Osteoblast (primary cell): ENCODE measurements at regions not wholly inside any gene's neighbourhood (a gene's known extent, or its start where the extent isn't known, plus 50 kb on each side); places are given as distances from the start of the nearest gene placed in this dataset.

Source experiments
- DNase-seq: peaks from one replicate; pipeline ENCODE4 v3.0.0; 2011; ENCODE audit warnings: low spot score, mixed read lengths; ENCODE audit not compliant: insufficient read length; ENCODE audit errors: missing footprints
- H2AFZ ChIP-seq: 2 replicates; pipeline ENCODE4 v1.6.0; 2011; ENCODE audit warnings: mild to moderate bottlenecking, low read length
- H3K27ac ChIP-seq: 2 replicates; pipeline ENCODE4 v1.5.1; 2011; ENCODE audit warnings: mild to moderate bottlenecking, low read depth, low read length, moderate library complexity
- H3K27me3 ChIP-seq: 2 replicates; pipeline ENCODE4 v1.6.0; 2012; ENCODE audit warnings: mild to moderate bottlenecking, control low read depth, inconsistent platforms, low read length, moderate library complexity; ENCODE audit not compliant: insufficient read depth
- H3K36me3 ChIP-seq: 2 replicates; pipeline ENCODE4 v1.5.1; 2011; ENCODE audit warnings: mild to moderate bottlenecking, low read length, control low read depth, moderate library complexity; ENCODE audit not compliant: insufficient read depth
- H3K4me1 ChIP-seq: 2 replicates; pipeline ENCODE4 v1.5.1; 2011; ENCODE audit warnings: mild to moderate bottlenecking, low read length, control low read depth, moderate library complexity; ENCODE audit not compliant: insufficient read depth
- H3K4me2 ChIP-seq: 2 replicates; pipeline ENCODE4 v1.6.0; 2011; ENCODE audit warnings: mild to moderate bottlenecking, low read length; ENCODE audit not compliant: insufficient read depth
- H3K4me3 ChIP-seq: fragments of 200-600 bp; sonication (generic); 3 replicates; pipeline ENCODE4 v1.5.1; 2012; ENCODE audit warnings: mild to moderate bottlenecking, low read length, inconsistent platforms; ENCODE audit not compliant: insufficient read depth
- H3K79me2 ChIP-seq: 2 replicates; pipeline ENCODE4 v1.6.0; 2012; ENCODE audit warnings: mild to moderate bottlenecking, low read length, control low read depth, inconsistent platforms; ENCODE audit not compliant: insufficient read depth
- H3K9me3 ChIP-seq: 2 replicates; pipeline ENCODE4 v1.5.1; 2011; ENCODE audit warnings: low read depth, low read length, control low read depth
- H4K20me1 ChIP-seq: 2 replicates; pipeline ENCODE4 v1.6.0; 2012; ENCODE audit warnings: mild to moderate bottlenecking, low read length, control low read depth; ENCODE audit not compliant: insufficient read depth
- CTCF ChIP-seq: IDR thresholded peaks from 2 replicates; pipeline ENCODE4 v1.5.1; 2011; ENCODE audit warnings: mild to moderate bottlenecking, low read depth, low read length, moderate library complexity; ENCODE audit errors: extremely low read depth

GRCh38 chr2:22729466-22729865 lies 655.5 kb upstream of the KLHL29 start:
- no peak for DNase-seq
- no peak overlapping the region for H3K4me2 ChIP-seq
- H3K27ac ChIP-seq = no peak overlapping the region
- no peaks in the 10 kb centered on the region for H3K27me3 ChIP-seq
- no peaks in the 10 kb centered on the region for H3K4me1 ChIP-seq
- no peak overlapping the region for H2AFZ ChIP-seq
- no peak overlapping the region for H3K4me3 ChIP-seq
- no peaks in the 10 kb centered on the region for H3K79me2 ChIP-seq
- H4K20me1 ChIP-seq = no peaks in the 10 kb centered on the region
- H3K9me3 ChIP-seq = no peaks in the 10 kb centered on the region
- H3K36me3 ChIP-seq = no peaks in the 10 kb centered on the region
- no peak for TF ChIP-seq CTCF

GRCh38 chr2:22734373-22735045 lies 650.5 kb upstream of the KLHL29 start:
- Histone ChIP-seq H3K27me3 (no peaks in the 10 kb centered on the region), H4K20me1 (no peaks in the 10 kb centered on the region), H3K4me2 (no peak overlapping the region), H3K36me3 (no peaks in the 10 kb centered on the region), H2AFZ (no peak overlapping the region), H3K79me2 (no peaks in the 10 kb centered on the region), H3K27ac (no peak overlapping the region), H3K4me3 (no peak overlapping the region), H3K9me3 (no peaks in the 10 kb centered on the region), H3K4me1 (no peaks in the 10 kb centered on the region)
- DNase-seq = no peak
- TF ChIP-seq CTCF = no peak

GRCh38 chr2:22737144-22737543 lies 647.8 kb upstream of the KLHL29 start:
- Histone ChIP-seq H3K9me3 (no peaks in the 10 kb centered on the region), H2AFZ (no peak overlapping the region), H4K20me1 (no peaks in the 10 kb centered on the region), H3K27me3 (no peaks in the 10 kb centered on the region), H3K79me2 (no peaks in the 10 kb centered on the region), H3K36me3 (no peaks in the 10 kb centered on the region), H3K4me3 (no peak overlapping the region), H3K27ac (no peak overlapping the region), H3K4me1 (no peaks in the 10 kb centered on the region), H3K4me2 (no peak overlapping the region)
- DNase-seq = no peak
- no peak for TF ChIP-seq CTCF

GRCh38 chr2:22741216-22741615 lies 643.8 kb upstream of the KLHL29 start:
- Histone ChIP-seq H3K4me3 (no peak overlapping the region), H2AFZ (no peak overlapping the region), H3K9me3 (peaks cover 1% of the 10 kb centered on the region), H3K4me1 (no peaks in the 10 kb centered on the region), H3K27ac (no peak overlapping the region), H4K20me1 (no peaks in the 10 kb centered on the region), H3K4me2 (no peak overlapping the region), H3K27me3 (no peaks in the 10 kb centered on the region), H3K79me2 (no peaks in the 10 kb centered on the region), H3K36me3 (no peaks in the 10 kb centered on the region)
- no peak for DNase-seq
- no peak for TF ChIP-seq CTCF
